GM21381 (cell line): ENCODE measurements at regions not wholly inside any gene's neighbourhood (a gene's known extent, or its start where the extent isn't known, plus 50 kb on each side); places are given as distances from the start of the nearest gene placed in this dataset.

Source experiments
- ATAC-seq: cut with Tn5 transposase; IDR thresholded peaks from one replicate; pipeline ENCODE4 v1.9.1; 2021; ENCODE audit warnings: mild to moderate bottlenecking, moderate library complexity; ENCODE audit not compliant: unreplicated experiment

DNA sequence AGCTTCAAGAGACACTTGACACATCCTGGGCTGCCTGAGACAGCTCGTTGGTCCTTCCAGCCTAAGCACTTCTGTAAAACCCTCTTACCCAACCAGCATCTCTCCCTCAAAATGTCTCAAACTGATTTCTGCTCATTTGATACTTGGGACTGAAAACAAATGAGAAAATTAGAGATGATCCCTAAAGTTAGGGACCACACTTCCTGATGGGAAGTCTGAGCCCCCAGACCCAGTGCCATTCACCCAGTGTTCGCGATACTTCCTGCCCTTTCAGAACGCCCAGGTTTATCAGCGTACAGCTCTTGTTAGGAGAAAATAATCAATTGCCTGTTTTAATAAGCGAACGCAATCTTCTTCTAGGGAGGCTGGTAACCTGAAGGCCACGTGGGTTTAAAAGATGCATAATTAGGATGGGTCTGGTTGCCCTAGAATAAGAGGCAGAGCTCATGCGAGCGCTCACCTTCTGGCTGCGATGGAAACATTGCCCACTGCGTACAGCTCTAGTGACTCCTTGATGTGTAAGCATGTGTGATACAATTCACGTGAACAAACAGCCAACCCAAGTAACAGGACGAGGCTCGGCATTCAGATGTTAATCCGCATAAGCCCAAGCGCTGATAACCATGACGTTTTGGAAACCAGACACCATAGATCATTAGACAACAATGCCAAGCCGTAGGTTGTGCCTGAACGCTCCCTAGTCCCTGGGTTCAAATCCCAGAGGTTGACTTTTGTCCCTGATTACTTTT, 213.1 kb downstream of the FOXL1 start:
- ATAC-seq: no peak

DNA sequence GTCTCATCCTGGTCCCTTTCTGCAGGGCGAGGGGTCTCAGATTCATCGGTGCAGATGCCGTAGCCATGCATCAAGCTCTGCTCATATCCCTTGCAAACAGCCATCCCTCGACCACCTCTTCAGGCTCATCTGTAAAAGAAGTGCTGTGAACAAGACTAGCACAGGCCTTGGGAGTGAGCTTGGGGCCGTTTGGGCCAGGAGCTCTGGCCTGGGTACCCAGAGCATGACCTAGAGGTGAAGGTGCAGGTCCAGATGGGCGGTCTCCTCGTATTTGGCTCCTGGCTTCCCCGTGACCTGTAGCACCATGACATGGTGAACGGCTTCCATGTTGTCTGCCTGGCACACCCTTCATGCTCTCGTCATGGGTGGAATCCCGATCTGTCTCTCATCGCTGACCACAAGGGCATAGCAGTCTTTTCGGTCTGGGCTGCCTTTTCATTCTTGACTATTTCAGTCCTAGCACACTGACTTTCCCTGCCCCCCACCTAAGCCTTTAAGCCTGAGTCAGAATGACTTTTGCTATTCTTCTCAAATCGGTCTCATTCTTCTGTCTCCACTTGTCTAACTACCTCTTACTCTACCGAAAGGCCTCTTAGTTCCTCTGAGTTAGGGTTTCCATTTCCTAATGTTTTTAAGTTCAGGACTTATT, 216.0 kb downstream of the FOXL1 start:
- ATAC-seq: no peak

DNA sequence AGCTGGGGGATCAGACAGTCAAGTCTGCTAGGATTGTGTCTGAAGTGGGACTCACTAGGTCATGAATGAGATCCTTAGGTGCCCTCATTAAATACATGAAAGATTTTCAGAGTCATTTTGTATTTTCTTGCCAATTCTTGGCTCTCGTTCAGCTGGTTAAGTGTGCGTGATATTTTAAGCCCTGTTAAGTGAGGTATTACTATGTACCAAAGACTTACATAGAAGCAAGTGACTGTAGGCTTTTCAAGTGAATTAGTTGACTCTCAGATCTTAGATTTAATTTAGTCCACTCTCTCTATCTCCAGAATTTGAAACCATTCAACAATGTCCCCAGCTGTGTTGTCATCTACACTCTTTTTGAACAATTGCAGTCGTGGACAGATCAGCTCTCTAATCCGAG, 219.4 kb downstream of the FOXL1 start:
- ATAC-seq: no peak

DNA sequence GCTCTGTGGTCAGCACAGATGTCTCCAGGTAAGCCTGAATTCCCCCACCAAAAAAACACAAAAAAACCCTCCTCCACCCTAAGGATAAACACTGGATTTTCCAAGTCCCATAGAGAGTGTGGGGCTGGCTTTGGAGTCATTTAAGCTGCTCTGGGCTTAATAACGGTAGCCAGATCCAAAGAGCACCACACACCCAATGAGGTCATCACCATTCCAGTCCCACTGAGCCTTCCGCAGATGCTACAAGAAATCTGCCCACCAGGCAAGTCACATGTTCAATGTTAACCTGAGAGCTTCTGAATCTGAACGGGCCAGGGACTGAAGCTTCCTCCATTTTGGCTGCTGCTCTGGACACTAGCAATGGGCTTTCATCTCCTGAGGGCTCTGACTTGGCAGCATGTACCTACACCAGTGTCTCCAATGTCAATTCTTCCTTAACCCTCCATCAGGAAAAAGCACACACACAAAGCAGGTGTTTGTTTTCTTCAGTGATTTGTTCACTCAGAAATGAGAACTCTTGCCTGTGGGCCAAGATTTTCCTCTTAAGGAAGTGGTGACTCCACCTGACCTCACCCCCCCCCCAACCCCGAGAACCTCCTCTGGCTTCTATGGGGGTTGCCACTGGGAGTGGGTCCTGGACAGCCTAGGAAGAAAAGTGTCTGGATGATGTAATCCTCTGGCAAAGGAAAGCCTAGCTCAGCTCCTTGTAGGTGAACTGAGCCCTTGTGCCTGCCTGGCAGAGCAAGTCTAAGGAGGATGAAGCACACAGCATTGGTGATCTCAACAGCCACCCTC, 220.1 kb downstream of the FOXL1 start:
- ATAC-seq: no peak

DNA sequence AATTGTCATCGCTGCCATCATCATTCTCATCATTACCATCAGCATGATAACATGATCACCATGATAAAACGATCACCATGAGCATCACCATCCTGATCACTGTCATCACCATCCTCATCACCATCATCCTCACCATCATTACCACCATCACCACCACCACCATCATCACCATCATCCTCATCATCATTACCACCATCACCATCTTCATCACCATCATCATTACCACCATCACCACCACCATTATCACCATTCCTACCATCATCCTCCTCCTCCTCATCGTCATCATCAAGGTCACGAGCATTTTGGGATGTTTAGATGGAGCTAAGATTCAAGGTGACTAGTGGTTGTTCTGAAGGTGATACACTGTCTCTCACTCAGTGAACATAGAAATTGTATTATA, 221.0 kb downstream of the FOXL1 start:
- ATAC-seq: no peak

DNA sequence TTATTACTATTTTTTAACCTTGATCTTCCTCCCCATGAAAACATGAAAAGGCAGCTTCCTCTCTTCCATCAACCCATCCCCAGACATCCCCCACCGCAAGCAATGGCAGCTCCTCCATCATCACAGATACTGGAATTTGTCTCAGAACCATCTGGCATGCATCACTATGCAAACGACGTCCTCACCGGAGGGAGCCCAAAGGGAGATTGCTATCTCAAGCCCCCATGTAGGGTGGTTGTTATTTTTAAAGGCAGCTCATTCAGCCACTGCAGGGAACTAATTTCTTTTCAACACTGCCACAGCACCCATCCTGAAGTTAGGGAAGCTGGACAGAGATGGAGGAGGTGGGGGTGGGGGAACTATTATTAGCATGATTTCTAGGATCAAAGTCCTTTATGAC, 222.5 kb downstream of the FOXL1 start:
- no peak for ATAC-seq

DNA sequence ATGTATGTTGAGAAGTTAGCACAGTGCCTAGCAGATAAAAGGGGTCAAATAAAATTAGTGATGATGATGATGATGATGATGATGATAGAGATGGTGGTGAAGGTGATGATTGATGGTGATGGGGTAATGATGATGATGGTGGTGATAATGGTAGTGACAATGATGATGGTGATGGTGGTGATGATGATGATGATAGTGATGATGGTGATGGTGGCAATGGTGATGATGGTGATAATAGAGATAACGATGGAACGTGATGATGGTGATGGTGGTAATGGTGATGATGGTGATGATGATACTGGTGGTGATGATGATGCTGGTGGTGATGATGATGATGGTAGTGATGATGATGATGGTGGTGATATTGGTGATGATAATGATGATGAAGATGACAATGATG, 223.7 kb downstream of the FOXL1 start:
- ATAC-seq: no peak

DNA sequence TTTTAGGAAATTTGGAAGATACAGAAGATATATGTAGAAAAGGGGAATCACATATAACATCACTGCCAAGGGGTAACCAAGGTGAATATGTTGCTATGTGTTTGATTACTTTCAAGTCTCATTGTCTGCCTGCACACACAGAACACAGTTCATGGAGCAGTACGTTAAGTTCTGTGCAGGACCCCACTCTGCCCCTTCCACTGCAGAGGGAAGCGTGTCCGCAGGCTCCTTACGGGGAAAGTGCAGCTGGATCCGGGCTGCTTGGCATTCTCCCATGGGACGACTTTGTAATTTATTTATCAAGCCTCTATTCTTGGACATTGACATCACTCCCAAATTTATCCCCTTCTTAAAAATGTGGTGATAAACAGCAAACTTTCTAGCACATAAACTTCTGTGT, 226.8 kb downstream of the FOXL1 start:
- no peak for ATAC-seq

DNA sequence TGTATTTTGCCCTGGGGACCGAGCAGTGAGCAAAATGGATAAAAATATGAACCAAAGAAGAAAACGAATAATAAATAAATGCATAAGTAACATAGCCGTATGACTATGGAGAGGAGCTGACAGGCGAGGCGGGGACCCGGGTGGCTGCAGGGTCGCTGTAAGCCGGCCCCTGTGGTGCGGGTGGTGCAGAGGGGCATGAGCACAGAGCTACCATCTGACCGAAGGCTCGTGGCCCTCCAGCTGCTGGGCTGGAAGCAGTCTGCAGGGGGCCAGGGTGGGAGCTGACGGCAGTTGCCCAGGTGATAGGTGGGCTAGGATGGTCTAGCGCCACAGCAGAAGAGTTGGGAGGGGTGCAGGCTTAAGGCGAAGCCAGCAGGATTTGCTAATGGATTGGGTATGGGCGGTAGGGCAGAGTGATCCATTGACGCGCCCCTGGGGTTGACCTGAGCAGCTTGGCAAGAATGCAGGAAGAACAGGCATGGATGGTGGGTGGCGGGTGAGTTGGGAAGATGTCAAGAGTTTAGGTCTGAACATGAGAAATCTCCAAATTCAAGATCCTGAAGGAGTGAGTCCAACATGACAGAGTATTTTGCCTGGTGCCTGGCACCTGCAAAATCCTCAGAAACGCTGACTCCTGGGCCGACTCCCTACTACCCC, 228.0 kb downstream of the FOXL1 start:
- ATAC-seq: no peak

DNA sequence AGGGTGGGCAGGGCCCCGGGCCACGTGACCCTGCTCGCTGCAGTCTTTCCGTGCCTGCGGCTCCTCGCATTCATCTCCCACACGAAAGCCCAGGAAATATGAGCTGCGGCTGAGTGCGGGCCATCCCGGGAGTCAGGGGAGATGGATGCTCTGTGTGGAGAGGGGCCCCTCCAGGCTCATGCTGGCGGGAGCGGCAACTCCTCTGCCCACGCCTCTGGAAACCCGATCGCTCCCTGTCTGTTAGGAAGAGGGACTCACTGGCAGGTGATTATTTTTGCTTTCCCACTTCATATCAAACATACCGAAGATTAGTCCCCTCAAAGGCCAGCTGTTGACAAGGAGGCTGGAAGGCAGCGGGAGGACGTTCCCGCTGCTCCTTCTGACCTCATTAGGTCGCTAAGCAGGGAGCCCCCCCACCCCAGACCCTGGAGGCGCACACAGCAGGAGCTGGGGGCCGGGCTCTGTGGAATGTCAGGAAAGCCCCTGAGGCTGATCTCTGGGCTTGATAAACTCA, 228.5 kb downstream of the FOXL1 start:
- no peak for ATAC-seq

DNA sequence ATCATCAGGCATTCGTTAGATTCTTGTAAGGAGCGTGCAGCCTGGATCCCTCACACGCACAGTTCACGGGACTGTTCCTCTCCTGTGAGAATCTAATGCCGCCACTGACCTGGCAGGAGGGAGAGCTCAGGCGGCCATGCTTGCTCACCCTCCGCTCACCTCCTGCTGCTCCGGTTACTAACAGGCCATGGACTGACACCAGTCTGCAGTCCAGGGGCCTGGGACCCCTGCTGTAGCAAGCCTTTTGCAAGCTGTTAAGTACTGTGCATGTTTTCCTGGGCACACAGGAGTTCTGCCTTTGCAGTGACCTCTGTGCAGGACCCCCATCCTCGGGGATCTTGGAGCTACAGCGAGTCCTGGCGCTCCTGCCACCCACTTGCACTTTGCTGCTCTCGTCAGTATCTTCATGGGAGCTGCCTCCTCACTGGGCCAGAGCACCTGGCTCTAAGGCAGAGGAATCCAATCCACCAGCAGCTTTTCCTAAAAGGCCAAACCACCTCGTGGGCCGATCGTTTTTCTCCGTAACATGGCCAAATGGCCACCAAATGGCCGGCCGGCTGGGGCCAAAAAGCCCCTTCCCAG, 230.6 kb downstream of the FOXL1 start:
- ATAC-seq: no peak

DNA sequence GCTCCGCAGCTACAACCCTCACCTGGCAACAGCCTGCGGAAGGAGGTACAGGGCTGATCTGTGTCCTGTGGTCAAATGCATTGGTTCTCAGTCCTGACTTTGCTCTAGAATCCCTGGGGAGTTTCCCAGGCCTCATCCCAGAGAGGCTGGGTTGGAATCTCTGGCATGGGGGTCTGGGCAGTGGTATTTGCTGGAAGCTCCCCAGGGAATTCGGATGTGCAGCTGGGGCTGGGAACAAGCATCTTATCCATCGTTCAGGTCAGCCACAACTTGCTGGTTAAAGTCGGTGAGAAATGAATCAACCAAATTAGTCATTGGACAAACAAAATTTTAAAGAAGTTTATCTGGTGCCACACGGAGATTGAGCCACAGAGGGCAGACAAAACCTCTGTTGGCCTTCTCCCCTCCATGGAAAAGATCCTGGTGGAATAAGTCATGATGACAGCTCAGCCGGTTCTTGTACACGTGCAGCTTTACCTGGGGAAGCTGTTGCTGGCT, 231.2 kb downstream of the FOXL1 start:
- ATAC-seq: no peak

DNA sequence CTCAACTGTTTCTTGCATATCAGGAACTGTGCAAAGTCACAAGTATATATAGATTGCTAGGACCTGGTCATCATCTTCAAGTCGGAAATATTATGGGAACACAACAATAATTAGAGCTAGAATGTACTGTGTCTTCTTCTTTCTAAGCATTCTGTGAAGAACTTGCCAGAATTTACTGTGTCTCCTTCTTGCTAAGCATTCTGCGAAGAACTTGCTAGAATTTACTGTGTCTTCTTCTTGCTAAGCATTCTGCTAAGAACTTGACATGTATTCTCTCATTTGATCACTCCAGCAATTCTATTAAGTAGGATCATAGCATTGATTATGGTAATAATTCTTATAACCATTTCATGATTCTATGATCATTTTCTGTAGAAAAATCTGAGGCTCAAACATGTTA, 231.7 kb downstream of the FOXL1 start:
- no peak for ATAC-seq

DNA sequence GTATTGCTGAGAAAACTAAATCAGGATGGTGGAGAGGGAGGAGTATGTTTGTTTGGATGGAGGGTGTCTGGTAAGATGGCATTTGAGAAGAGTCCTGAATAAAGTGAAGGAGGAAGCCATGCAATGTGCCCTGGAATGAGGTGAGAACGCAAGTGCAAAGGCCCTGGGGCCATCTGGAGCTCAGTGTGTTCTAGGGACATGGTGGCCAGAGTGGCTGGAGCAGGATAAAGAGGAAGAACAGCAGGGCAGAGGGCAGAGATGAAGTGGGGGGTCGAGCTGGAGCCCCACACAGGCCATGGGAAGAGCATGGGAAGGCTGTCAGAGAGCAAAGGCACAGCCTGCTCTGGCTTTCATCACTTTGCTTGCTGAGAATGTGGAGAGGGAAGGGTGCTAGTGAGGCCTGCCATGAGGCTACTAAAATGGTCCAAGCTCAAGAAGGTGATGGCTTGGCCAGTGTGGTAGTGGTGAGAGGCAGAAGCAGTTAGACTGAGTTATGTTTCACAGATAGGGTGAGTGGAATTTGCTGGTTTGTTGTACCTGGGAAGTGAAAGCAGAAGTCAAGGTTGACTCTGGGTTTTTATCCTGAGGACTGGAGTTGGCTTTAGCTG, 234.1 kb downstream of the FOXL1 start:
- no peak for ATAC-seq

DNA sequence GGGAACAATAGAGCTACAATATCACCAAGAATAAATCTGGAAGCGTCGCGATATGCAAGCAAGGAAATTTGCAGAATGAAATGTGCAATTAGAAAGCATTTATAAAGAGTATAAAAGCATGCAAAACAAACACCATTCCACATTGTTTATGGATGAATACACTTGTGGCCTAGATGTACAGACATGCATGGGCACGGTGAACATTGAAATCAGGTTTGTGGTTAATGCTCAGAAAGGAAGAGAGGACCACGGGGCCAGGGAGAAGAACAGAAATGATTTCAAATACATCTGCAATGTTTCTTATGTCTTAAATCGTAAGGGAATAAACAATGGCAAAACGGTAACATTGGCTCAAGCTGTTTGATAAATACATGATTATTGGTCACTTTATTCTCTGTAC, 235.9 kb downstream of the FOXL1 start:
- ATAC-seq: no peak

DNA sequence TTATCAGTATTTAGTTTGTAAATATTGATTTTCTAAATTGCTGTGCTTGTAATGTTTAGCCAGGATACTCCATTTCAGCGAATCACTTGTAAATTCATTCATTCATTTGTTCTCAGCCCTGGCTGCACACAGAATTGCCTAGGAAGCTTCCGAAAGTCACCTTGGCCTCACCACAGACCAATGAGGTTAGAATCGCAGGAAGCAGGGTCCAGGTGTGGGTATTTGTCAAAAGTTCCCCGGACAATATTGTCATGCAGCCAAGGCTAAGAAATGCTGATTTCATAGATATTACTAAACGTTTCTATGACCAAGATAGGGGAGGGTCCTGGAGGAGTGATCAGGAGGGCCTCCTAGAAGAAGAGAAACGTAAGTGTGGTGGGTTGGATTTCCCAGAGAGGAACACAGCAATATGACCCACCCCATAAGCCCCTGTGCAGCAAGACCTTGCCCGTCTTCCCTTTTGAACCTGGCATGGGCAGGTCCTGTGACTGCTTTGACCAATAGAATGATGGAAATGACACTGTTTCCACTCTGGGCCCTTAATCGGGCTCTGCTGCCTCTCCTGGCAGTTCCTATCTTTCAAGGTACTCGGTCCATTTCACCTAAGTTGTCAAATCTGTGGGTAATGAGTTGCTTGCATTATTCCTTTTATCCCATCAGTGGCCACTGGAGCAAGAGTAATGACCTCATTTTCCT, 238.7 kb downstream of the FOXL1 start:
- no peak for ATAC-seq

DNA sequence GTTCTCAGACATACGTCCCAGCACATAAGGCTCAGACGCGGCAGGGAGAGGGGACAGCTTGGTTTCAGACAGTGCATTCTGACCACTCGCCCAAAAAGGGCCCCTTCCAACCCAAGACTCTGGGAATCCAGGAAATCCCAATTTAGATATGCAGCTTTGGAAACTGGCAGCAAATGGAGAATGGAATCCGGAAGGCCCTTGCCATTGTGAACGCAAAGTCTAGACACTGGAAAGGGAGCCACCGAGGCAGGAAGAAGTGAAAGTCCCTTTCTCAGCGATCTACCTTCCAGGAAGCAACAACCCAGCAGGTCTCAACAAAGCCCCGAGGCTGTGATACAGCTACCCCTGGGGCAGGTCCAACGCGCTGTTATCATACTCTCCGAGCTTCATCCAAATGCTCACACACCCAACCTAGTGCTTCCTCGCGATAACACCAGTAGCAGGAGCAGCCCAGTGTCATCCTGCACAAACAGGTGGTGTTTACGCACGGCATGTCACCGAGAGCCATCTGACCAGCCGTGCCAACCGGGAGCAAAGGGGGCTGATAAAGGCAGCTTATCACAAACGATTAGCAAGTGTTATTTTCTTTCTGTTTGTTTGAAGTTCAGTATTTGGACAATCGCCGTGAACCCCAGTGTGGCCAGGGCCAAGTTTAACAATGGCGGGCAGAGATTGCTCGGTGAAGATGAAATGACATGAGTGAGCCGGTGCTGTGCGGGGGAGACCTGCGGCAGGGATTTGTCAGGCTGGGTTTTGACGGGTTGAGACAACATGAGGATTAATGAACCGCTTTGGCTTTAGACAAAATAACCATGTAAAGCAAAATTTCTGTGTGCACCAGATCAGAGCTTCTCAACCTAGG, 240.6 kb downstream of the FOXL1 start:
- ATAC-seq: no peak

DNA sequence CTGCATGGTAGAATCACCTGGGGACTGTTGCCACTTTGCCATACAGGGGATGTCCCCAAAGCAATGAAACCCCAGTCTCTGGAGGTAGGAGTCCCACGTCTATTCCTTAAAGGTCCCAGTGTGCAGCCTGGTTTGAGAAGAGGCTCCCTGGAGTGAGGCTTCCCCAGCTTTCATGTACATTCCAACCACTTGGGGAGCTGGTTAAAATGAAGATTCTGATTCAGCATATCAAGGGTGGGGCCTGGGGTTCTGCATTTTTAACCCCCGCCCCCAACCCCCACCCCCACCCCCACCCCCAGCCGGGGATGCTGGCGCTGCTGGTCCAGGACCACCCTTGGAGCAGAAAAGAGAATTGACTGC, 241.2 kb downstream of the FOXL1 start:
- ATAC-seq: no peak

DNA sequence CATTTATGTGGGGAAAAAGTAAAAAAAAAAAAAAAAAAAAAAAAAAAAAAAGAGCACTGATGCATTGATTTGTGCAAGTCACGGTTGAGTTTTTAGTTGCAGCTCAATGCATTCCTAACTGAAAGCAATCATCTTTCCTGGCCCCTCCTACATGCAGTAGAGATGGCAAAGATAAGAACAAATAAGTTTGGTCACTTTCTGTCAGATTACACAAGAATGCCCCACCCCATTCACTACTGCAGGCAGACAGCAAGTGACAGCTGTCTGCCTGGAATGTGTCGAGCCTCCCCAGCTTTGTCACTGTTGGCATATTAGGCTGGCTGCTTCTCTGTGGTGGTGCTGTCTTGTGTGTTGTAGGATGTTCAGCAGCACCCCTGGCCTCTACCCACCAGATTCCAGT, 243.5 kb downstream of the FOXL1 start:
- ATAC-seq: no peak
